ENCODE measurements at regions not wholly inside any gene's neighbourhood (a gene's known extent, or its start where the extent isn't known, plus 50 kb on each side); places are given as distances from the start of the nearest gene placed in this dataset.

GRCh38 chr20:48325656-48326433, 502.0 kb downstream of the PREX1 start:
- Histone ChIP-seq H3K4me2 (replicated peaks; ENCODE audit: extremely low read depth, low read length, poor library complexity, severe bottlenecking) (no peak overlapping the region), H4K20me1 (ENCODE audit: insufficient read depth, low read length) (no peaks in the 10 kb centered on the region), H3K27ac (ENCODE audit: low read depth in 1 of 2, low read length in 2 of 2) (no peak overlapping the region), H3K79me2 (ENCODE audit: insufficient read depth, low read length) (no peaks in the 10 kb centered on the region), H3K4me3 (replicated peaks in 1 of 3; ENCODE audit: low read depth in 2 of 3, low read length in 3 of 3) (no peak overlapping the region), H3K9ac (ENCODE audit: insufficient read depth, low read length, poor library complexity, severe bottlenecking) (no peak overlapping the region), H3K4me1 (ENCODE audit: control insufficient read depth in 1 of 2, insufficient read depth in 2 of 2, low read length in 2 of 2) (no peaks in the 10 kb centered on the region), H3K36me3 (replicated peaks in 1 of 2; ENCODE audit: control insufficient read depth in 1 of 2, insufficient read depth in 2 of 2, low read length in 2 of 2) (no peaks in the 10 kb centered on the region), H2AFZ (ENCODE audit: insufficient read depth, low read depth, low read length, poor library complexity, severe bottlenecking) (no peak overlapping the region), H3K27me3 (ENCODE audit: control insufficient read depth in 2 of 2, insufficient read depth in 2 of 2, low read length in 2 of 2) (no peaks in the 10 kb centered on the region), H3K9me3 (replicated peaks in 1 of 2; ENCODE audit: control insufficient read depth in 1 of 2, insufficient read depth in 1 of 2, low read length in 2 of 2) (no peaks in the 10 kb centered on the region)
- Mint-ChIP-seq H3K36me3 (no peaks in the 10 kb centered on the region), H3K4me1 (no peaks in the 10 kb centered on the region), H3K9me3 (peaks cover 0 to 2% (median 0%) of the 10 kb centered on the region in 7 donors), H3K27me3 (ENCODE audit: low read depth in 3 of 3) (peaks cover 5 to 11% (median 10%) of the 10 kb centered on the region in 3 donors), H3K27ac (no peak overlapping the region), H3K4me3 (no peak overlapping the region)
- TF ChIP-seq CTCF (IDR thresholded peaks at IDR 0.05), result no peak
- 86% methylated on average over 31 of the region's 31 CpGs for WGBS (ENCODE audit: insufficient coverage)
- intact Hi-C loops (cut with micrococcal nuclease), result no loop called here
- no peak for DNase-seq

DNA sequence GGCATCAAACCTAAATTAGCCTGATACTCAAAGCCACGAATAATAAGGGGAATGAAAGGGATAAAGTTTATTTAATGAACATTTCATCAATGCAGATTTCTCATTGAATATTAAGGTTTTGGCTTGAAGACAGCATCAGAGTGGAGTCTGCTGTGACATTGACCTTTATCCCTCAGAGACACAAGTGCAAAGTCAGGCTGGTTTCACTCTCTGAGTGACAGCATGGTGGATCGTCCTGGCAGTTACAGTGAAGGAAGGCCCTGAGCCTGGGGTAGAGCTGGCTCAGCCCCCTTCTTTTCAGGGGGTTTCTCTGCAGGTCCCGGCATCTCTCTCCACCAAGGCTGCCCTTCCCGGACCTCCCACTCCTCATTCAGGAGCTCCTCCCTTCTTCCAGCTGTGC, 503.1 kb downstream of the PREX1 start:
- H3K4me2 ChIP-seq (replicated peaks; ENCODE audit: extremely low read depth, low read length, poor library complexity, severe bottlenecking), result no peak overlapping the region
- no peaks in the 10 kb centered on the region for H3K4me1 ChIP-seq (ENCODE audit: control insufficient read depth in 1 of 2, insufficient read depth in 2 of 2, low read length in 2 of 2)
- H3K27ac ChIP-seq (ENCODE audit: low read depth in 1 of 2, low read length in 2 of 2), result no peak overlapping the region
- H3K9ac ChIP-seq (ENCODE audit: insufficient read depth, low read length, poor library complexity, severe bottlenecking), result no peak overlapping the region
- H4K20me1 ChIP-seq (ENCODE audit: insufficient read depth, low read length), result no peaks in the 10 kb centered on the region
- Mint-ChIP-seq H3K27ac (no peak overlapping the region), H3K4me3 (no peak overlapping the region), H3K9me3 (peaks cover 0 to 2% (median 0%) of the 10 kb centered on the region in 7 donors), H3K36me3 (no peaks in the 10 kb centered on the region), H3K4me1 (no peaks in the 10 kb centered on the region), H3K27me3 (ENCODE audit: low read depth in 3 of 3) (peaks cover 5 to 10% (median 8%) of the 10 kb centered on the region in 3 donors)
- intact Hi-C loops (cut with micrococcal nuclease), result no loop called here
- no peaks in the 10 kb centered on the region for H3K9me3 ChIP-seq (replicated peaks in 1 of 2; ENCODE audit: control insufficient read depth in 1 of 2, insufficient read depth in 1 of 2, low read length in 2 of 2)
- TF ChIP-seq CTCF (IDR thresholded peaks at IDR 0.05), result no peak
- H3K27me3 ChIP-seq (ENCODE audit: control insufficient read depth in 2 of 2, insufficient read depth in 2 of 2, low read length in 2 of 2), result no peaks in the 10 kb centered on the region
- no peak overlapping the region for H2AFZ ChIP-seq (ENCODE audit: insufficient read depth, low read depth, low read length, poor library complexity, severe bottlenecking)
- 94% methylated on average over 3 of the region's 4 CpGs for WGBS (ENCODE audit: insufficient coverage)
- no peaks in the 10 kb centered on the region for H3K36me3 ChIP-seq (replicated peaks in 1 of 2; ENCODE audit: control insufficient read depth in 1 of 2, insufficient read depth in 2 of 2, low read length in 2 of 2)
- DNase-seq, result no peak
- H3K79me2 ChIP-seq (ENCODE audit: insufficient read depth, low read length), result no peaks in the 10 kb centered on the region
- H3K4me3 ChIP-seq (replicated peaks in 1 of 3; ENCODE audit: low read depth in 2 of 3, low read length in 3 of 3), result no peak overlapping the region

Data from CD14-positive monocyte (primary cell).